PFSK-1 (cell line): ENCODE measurements at regions not wholly inside any gene's neighbourhood (a gene's known extent, or its start where the extent isn't known, plus 50 kb on each side); places are given as distances from the start of the nearest gene placed in this dataset.

Experiments used
- POLR2AphosphoS5 ChIP-seq: IDR thresholded peaks from 2 replicates; pipeline ENCODE4 v1.6.1; 2012; ENCODE audit warnings: low read depth, mild to moderate bottlenecking, control low read depth, low read length, moderate library complexity
- SIN3A ChIP-seq: IDR thresholded peaks from 2 replicates; pipeline ENCODE4 v1.6.1; 2012; ENCODE audit warnings: mild to moderate bottlenecking, low read length, moderate library complexity, borderline replicate concordance; ENCODE audit not compliant: insufficient read depth
- TF ChIP-seq, protein P1 (sequence below), 2 experiments: IDR thresholded peaks; 2 replicates each; pipeline versions ENCODE4 v1.6.1 to v1.8.0; 2011 to 2012; ENCODE audit warnings: low read depth in 2 of 2, low read length in 2 of 2, control low read depth in 1 of 2, inconsistent platforms in 1 of 2, mild to moderate bottlenecking in 1 of 2, moderate library complexity in 1 of 2; ENCODE audit not compliant: insufficient read depth in 1 of 2

DNA sequence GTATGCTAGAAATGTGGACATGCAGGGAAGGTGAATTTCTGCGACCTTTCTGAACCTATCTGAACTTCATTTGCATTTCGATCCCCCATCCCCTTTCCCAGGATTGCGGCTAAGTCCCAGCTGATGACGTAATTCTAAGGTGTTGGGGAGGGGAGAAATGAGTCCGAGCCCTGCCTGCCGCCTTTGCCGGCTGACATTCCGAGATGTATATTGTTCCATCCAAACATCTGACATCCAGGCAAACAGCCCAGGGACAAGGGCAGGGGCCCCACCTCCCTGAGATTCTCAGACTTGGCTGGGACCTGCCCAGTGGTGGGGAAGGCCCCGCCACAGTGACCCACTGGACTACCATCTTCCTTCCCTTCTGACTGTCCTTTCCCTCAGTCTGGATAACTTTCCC lies 494.6 kb downstream of the ENC1 start:
- TF ChIP-seq, protein P1, sequence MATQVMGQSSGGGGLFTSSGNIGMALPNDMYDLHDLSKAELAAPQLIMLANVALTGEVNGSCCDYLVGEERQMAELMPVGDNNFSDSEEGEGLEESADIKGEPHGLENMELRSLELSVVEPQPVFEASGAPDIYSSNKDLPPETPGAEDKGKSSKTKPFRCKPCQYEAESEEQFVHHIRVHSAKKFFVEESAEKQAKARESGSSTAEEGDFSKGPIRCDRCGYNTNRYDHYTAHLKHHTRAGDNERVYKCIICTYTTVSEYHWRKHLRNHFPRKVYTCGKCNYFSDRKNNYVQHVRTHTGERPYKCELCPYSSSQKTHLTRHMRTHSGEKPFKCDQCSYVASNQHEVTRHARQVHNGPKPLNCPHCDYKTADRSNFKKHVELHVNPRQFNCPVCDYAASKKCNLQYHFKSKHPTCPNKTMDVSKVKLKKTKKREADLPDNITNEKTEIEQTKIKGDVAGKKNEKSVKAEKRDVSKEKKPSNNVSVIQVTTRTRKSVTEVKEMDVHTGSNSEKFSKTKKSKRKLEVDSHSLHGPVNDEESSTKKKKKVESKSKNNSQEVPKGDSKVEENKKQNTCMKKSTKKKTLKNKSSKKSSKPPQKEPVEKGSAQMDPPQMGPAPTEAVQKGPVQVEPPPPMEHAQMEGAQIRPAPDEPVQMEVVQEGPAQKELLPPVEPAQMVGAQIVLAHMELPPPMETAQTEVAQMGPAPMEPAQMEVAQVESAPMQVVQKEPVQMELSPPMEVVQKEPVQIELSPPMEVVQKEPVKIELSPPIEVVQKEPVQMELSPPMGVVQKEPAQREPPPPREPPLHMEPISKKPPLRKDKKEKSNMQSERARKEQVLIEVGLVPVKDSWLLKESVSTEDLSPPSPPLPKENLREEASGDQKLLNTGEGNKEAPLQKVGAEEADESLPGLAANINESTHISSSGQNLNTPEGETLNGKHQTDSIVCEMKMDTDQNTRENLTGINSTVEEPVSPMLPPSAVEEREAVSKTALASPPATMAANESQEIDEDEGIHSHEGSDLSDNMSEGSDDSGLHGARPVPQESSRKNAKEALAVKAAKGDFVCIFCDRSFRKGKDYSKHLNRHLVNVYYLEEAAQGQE (IDR thresholded peaks at IDR 0.05; ENCODE audit: insufficient read depth in 1 of 2, low read depth in 2 of 2, low read length in 2 of 2), result no peak
- no peak for TF ChIP-seq POLR2AphosphoS5
- no peak for TF ChIP-seq SIN3A
